ENCODE measurements at regions not wholly inside any gene's neighbourhood (a gene's known extent, or its start where the extent isn't known, plus 50 kb on each side); places are given as distances from the start of the nearest gene placed in this dataset.
A peak's percentile ranks its signal among the peaks of the same experiment; 100 is the strongest.

DNA sequence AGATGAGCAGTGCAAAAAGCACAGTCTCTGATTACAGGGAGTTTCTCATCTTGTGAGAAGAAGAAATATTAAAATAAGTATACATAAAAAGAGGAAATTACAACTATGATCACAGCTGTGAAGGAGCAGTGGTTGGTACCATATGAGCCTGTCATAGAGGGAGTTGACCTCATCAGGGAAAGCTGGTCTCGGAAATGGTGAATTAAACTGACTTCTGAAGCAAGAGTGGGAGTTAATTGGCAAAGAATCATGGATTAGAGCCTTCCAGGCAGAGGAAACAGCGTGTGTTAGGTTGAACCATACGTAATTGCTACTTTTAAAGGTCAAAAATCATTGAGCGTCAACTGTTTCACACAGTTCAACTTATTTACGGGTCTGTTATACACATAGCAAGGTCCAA is 539.1 kb downstream of the EDEM1 start:
- Histone ChIP-seq H3K27me3 (peaks cover 0 to 3% (median 0%) of the 10 kb centered on the region in 7 donors), H3K9me3 (no peaks in the 10 kb centered on the region), H3K4me3 (no peak overlapping the region), H3K36me3 (no peaks in the 10 kb centered on the region), H3K27ac (no peak overlapping the region), H3K4me1 (no peaks in the 10 kb centered on the region)
- intact Hi-C loops (cut with DNase I), result no loop called here
- TF ChIP-seq, protein P1, sequence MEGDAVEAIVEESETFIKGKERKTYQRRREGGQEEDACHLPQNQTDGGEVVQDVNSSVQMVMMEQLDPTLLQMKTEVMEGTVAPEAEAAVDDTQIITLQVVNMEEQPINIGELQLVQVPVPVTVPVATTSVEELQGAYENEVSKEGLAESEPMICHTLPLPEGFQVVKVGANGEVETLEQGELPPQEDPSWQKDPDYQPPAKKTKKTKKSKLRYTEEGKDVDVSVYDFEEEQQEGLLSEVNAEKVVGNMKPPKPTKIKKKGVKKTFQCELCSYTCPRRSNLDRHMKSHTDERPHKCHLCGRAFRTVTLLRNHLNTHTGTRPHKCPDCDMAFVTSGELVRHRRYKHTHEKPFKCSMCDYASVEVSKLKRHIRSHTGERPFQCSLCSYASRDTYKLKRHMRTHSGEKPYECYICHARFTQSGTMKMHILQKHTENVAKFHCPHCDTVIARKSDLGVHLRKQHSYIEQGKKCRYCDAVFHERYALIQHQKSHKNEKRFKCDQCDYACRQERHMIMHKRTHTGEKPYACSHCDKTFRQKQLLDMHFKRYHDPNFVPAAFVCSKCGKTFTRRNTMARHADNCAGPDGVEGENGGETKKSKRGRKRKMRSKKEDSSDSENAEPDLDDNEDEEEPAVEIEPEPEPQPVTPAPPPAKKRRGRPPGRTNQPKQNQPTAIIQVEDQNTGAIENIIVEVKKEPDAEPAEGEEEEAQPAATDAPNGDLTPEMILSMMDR (IDR thresholded peaks at IDR 0.05), result no peak
- WGBS, 2 donors, result 64 to 66% methylated on average over 5 of the region's 5 CpGs
- no peak for DNase-seq
- peak in 1 of 8 donors; percentile 55 for ATAC-seq

DNA sequence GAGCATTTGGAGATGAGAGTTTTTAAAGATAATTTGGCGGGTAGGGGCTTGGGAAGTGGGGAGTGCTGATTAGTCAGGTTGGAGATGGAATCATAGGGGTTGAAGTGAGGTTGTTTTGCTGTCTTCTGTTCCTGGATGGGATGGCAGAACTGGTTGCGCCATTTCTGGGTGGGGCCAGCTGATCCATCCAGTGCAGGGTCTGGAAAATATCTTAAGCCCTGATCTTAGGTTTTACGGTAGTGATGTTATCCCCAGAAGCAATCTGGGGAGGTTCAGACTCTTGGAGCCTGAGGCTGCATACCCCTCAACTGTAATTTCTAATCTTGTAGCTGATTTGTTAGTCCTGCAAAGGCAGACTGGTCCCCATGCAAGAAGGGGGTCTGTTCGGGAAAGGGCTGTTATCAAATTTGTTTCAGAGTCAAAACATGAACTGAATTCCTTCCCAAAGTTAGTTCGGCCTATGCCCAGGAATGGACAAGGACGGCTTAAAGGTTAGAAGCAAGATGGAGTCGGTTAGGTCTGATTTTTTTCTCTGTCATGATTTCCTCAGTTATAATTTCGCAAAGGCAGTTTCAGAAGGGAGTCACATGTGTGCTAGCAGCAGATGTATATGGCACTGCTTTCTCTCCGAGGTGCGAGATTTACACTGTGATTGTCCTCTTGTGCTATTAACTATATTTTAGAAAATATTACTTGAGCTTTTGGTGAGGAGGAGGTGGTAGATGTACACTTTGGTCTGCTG is 540.4 kb downstream of the EDEM1 start:
- DNase-seq (no peak), ATAC-seq (no peak)
- H3K27ac ChIP-seq, result no peak overlapping the region
- intact Hi-C loops (cut with DNase I), result no loop called here
- no peaks in the 10 kb centered on the region for H3K36me3 ChIP-seq
- no peaks in the 10 kb centered on the region for H3K4me1 ChIP-seq
- no peaks in the 10 kb centered on the region for H3K9me3 ChIP-seq
- H3K27me3 ChIP-seq, result peaks cover 0 to 3% (median 0%) of the 10 kb centered on the region in 7 donors
- TF ChIP-seq, protein P1 (IDR thresholded peaks at IDR 0.05), result no peak
- H3K4me3 ChIP-seq, result no peak overlapping the region
- 81 to 83% methylated on average over 10 of the region's 10 CpGs for WGBS, 2 donors

DNA sequence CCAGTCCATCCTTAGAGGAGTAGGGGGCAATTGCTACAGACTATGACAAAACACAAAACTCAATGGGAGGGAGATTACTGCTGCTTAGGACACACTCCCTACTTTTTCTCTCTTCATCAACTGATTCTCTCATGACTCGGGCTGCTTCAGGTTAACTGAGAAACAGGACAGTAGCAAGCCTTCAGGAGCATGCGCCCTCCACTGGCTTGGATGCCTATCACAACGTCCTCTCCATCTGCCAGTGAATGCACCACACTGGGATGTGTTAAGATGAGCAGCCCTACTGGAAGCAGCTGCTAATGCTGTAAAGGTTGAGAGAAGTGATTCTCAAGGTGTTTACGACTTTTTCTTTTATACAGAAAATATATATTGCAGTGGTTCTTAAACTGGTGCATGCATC is 542.3 kb downstream of the EDEM1 start:
- no peaks in the 10 kb centered on the region for H3K4me1 ChIP-seq
- H3K9me3 ChIP-seq, result no peaks in the 10 kb centered on the region
- H3K27me3 ChIP-seq, result peaks cover 0 to 4% (median 0%) of the 10 kb centered on the region in 7 donors
- TF ChIP-seq, protein P1 (IDR thresholded peaks at IDR 0.05), result no peak
- WGBS, 2 donors, result 73 to 76% methylated on average over 4 of the region's 4 CpGs
- H3K27ac ChIP-seq, result no peak overlapping the region
- no peak overlapping the region for H3K4me3 ChIP-seq
- H3K36me3 ChIP-seq, result no peaks in the 10 kb centered on the region
- DNase-seq (no peak), ATAC-seq (no peak)
- intact Hi-C loops (cut with DNase I), result no loop called here

DNA sequence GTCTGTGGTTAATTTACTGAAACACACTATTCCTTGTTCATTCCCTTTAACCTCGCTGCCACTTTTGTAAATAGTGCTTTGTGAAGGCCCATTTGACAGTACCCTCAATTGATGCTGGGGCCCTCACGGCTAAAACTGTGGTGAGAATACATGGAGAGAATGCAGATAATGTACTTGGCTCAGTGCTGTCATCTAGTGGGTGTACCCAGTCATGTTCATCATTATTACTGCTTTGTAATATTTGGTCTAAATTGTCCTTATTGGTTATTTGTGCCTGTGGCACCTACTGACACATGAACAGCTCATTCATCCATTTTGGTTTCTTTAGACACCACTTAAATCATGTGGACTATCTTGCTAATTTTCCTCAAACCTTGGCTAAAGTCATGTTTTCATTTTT is 543.6 kb downstream of the EDEM1 start:
- H3K36me3 ChIP-seq, result no peaks in the 10 kb centered on the region
- WGBS, 2 donors, result 42 to 73% methylated on average over 2 of the region's 2 CpGs
- DNase-seq, result no peak

More for the DNA sequence above, 543.6 kb downstream of the EDEM1 start:
- ATAC-seq, result no peak
- intact Hi-C loops (cut with DNase I), result no loop called here
- Histone ChIP-seq H3K4me1 (no peaks in the 10 kb centered on the region), H3K9me3 (no peaks in the 10 kb centered on the region), H3K27me3 (peaks cover 0 to 4% (median 0%) of the 10 kb centered on the region in 7 donors), H3K27ac (no peak overlapping the region), H3K4me3 (no peak overlapping the region)
- TF ChIP-seq, protein P1 (IDR thresholded peaks at IDR 0.05), result peak in 5 of 9 donors; percentile 10 to 38 (median 24)

All from heart right ventricle (tissue), 16 donors.